ENCODE measurements at regions not wholly inside any gene's neighbourhood (a gene's known extent, or its start where the extent isn't known, plus 50 kb on each side); places are given as distances from the start of the nearest gene placed in this dataset.

GRCh38 chr13:85436029-85436428 lies 363.2 kb downstream of the SLITRK6 start:
- Histone ChIP-seq H3K9ac (ENCODE audit: low read length) (no peak overlapping the region), H3K36me3 (replicated peaks; ENCODE audit: low read depth, low read length) (no peaks in the 10 kb centered on the region), H3K4me2 (ENCODE audit: low read length) (no peak overlapping the region), H3K9me3 (ENCODE audit: insufficient read depth, low read length) (no peaks in the 10 kb centered on the region), H2AFZ (ENCODE audit: low read depth, low read length) (no peak overlapping the region), H3K27me3 (ENCODE audit: low read depth, low read length) (no peaks in the 10 kb centered on the region), H4K20me1 (ENCODE audit: insufficient read depth, low read length) (no peaks in the 10 kb centered on the region), H3K79me2 (ENCODE audit: low read length) (no peaks in the 10 kb centered on the region), H3K27ac (ENCODE audit: low read length) (no peak overlapping the region), H3K4me1 (ENCODE audit: low read length) (peaks cover 12% of the 10 kb centered on the region), H3K4me3 (ENCODE audit: low read length) (no peak overlapping the region)
- TF ChIP-seq EZH2phosphoT487 (IDR thresholded peaks at IDR 0.05; ENCODE audit: low read depth): no peak
- TF ChIP-seq, protein P1, sequence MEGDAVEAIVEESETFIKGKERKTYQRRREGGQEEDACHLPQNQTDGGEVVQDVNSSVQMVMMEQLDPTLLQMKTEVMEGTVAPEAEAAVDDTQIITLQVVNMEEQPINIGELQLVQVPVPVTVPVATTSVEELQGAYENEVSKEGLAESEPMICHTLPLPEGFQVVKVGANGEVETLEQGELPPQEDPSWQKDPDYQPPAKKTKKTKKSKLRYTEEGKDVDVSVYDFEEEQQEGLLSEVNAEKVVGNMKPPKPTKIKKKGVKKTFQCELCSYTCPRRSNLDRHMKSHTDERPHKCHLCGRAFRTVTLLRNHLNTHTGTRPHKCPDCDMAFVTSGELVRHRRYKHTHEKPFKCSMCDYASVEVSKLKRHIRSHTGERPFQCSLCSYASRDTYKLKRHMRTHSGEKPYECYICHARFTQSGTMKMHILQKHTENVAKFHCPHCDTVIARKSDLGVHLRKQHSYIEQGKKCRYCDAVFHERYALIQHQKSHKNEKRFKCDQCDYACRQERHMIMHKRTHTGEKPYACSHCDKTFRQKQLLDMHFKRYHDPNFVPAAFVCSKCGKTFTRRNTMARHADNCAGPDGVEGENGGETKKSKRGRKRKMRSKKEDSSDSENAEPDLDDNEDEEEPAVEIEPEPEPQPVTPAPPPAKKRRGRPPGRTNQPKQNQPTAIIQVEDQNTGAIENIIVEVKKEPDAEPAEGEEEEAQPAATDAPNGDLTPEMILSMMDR (IDR thresholded peaks at IDR 0.05; ENCODE audit: low read depth, low read length): no peak

DNA sequence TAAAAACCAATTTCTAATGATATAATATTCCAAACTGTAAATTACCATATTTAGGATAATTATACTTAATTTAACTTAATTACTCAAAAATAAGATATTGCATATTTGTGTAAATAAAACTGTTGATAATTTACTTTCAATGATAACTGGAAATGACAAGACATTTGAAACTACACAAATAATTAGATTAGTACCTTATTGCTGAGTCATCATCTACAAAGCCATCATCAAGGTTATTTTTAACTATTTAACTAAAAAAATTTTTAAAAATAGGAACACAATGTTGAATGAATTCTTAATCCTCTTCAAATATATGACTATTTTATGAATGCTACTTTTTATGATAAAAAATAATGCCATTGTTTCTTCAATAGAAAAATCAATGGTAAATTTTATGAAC lies 364.3 kb downstream of the SLITRK6 start:
- Histone ChIP-seq H3K9me3 (ENCODE audit: insufficient read depth, low read length) (no peaks in the 10 kb centered on the region), H3K27me3 (ENCODE audit: low read depth, low read length) (no peaks in the 10 kb centered on the region), H4K20me1 (ENCODE audit: insufficient read depth, low read length) (no peaks in the 10 kb centered on the region), H3K9ac (ENCODE audit: low read length) (no peak overlapping the region), H3K4me1 (ENCODE audit: low read length) (peaks cover 12% of the 10 kb centered on the region), H2AFZ (ENCODE audit: low read depth, low read length) (no peak overlapping the region), H3K79me2 (ENCODE audit: low read length) (no peaks in the 10 kb centered on the region), H3K4me3 (ENCODE audit: low read length) (no peak overlapping the region), H3K27ac (ENCODE audit: low read length) (no peak overlapping the region), H3K4me2 (ENCODE audit: low read length) (no peak overlapping the region), H3K36me3 (replicated peaks; ENCODE audit: low read depth, low read length) (no peaks in the 10 kb centered on the region)
- TF ChIP-seq, protein P1 (IDR thresholded peaks at IDR 0.05; ENCODE audit: low read depth, low read length): no peak
- TF ChIP-seq EZH2phosphoT487 (IDR thresholded peaks at IDR 0.05; ENCODE audit: low read depth): no peak

GRCh38 chr13:85432881-85433280 lies 366.3 kb downstream of the SLITRK6 start:
- H2AFZ ChIP-seq (ENCODE audit: low read depth, low read length): no peak overlapping the region
- H3K27me3 ChIP-seq (ENCODE audit: low read depth, low read length): no peaks in the 10 kb centered on the region
- no peaks in the 10 kb centered on the region for H3K9me3 ChIP-seq (ENCODE audit: insufficient read depth, low read length)
- H3K9ac ChIP-seq (ENCODE audit: low read length): no peak overlapping the region
- H4K20me1 ChIP-seq (ENCODE audit: insufficient read depth, low read length): no peaks in the 10 kb centered on the region
- TF ChIP-seq EZH2phosphoT487 (IDR thresholded peaks at IDR 0.05; ENCODE audit: low read depth): no peak
- TF ChIP-seq, protein P1 (IDR thresholded peaks at IDR 0.05; ENCODE audit: low read depth, low read length): no peak
- no peak overlapping the region for H3K4me2 ChIP-seq (ENCODE audit: low read length)
- no peaks in the 10 kb centered on the region for H3K36me3 ChIP-seq (replicated peaks; ENCODE audit: low read depth, low read length)
- no peak overlapping the region for H3K4me3 ChIP-seq (ENCODE audit: low read length)
- no peaks in the 10 kb centered on the region for H3K79me2 ChIP-seq (ENCODE audit: low read length)
- peaks cover 5% of the 10 kb centered on the region for H3K4me1 ChIP-seq (ENCODE audit: low read length)
- H3K27ac ChIP-seq (ENCODE audit: low read length): no peak overlapping the region

- Histone ChIP-seq H3K9ac (ENCODE audit: low read length) (no peak overlapping the region), H2AFZ (ENCODE audit: low read depth, low read length) (no peak overlapping the region), H3K4me3 (ENCODE audit: low read length) (no peak overlapping the region), H3K79me2 (ENCODE audit: low read length) (no peaks in the 10 kb centered on the region), H4K20me1 (ENCODE audit: insufficient read depth, low read length) (no peaks in the 10 kb centered on the region), H3K36me3 (replicated peaks; ENCODE audit: low read depth, low read length) (no peaks in the 10 kb centered on the region), H3K27me3 (ENCODE audit: low read depth, low read length) (no peaks in the 10 kb centered on the region), H3K9me3 (ENCODE audit: insufficient read depth, low read length) (no peaks in the 10 kb centered on the region), H3K4me1 (ENCODE audit: low read length) (no peaks in the 10 kb centered on the region), H3K27ac (ENCODE audit: low read length) (no peak overlapping the region), H3K4me2 (ENCODE audit: low read length) (no peak overlapping the region)
- TF ChIP-seq EZH2phosphoT487 (IDR thresholded peaks at IDR 0.05; ENCODE audit: low read depth): no peak
- TF ChIP-seq, protein P1 (IDR thresholded peaks at IDR 0.05; ENCODE audit: low read depth, low read length): no peak
Measured at GRCh38 chr13:85431720-85432119, 367.5 kb downstream of the SLITRK6 start.
